Left hindlimb (tissue), 1 donor: ENCODE measurements at regions not wholly inside any gene's neighbourhood (a gene's known extent, or its start where the extent isn't known, plus 50 kb on each side); places are given as distances from the start of the nearest gene placed in this dataset.

Experiments used
- DNase-seq: peaks from one replicate; pipeline ENCODE4 v3.0.0-alpha.2; 2018

- DNase-seq = no peak
Measured at GRCh38 chr3:83302091-83302490, 1540.6 kb upstream of the GBE1 start.

GRCh38 chr3:83317605-83318004, 1556.2 kb upstream of the GBE1 start:
- no peak for DNase-seq

GRCh38 chr3:83320726-83321125, 1559.3 kb upstream of the GBE1 start:
- no peak for DNase-seq

- no peak for DNase-seq
Measured at GRCh38 chr3:83321457-83321856, 1560.0 kb upstream of the GBE1 start.

GRCh38 chr3:83321891-83322290, 1560.4 kb upstream of the GBE1 start:
- no peak for DNase-seq

GRCh38 chr3:83354205-83354604, 1592.8 kb upstream of the GBE1 start:
- no peak for DNase-seq

GRCh38 chr3:83393276-83393675, 1565.5 kb upstream of the CADM2 start:
- no peak for DNase-seq

GRCh38 chr3:83403927-83404326, 1554.9 kb upstream of the CADM2 start:
- no peak for DNase-seq

- DNase-seq = no peak
Measured at GRCh38 chr3:83426300-83426699, 1532.5 kb upstream of the CADM2 start.

- DNase-seq = no peak
Measured at GRCh38 chr3:83434880-83435587, 1523.8 kb upstream of the CADM2 start.

- no peak for DNase-seq
Measured at GRCh38 chr3:83438188-83438587, 1520.6 kb upstream of the CADM2 start.

GRCh38 chr3:83453056-83453455, 1505.7 kb upstream of the CADM2 start:
- DNase-seq = no peak

GRCh38 chr3:83454353-83454752, 1504.4 kb upstream of the CADM2 start:
- DNase-seq = no peak

- DNase-seq = no peak
Measured at GRCh38 chr3:83457551-83457950, 1501.2 kb upstream of the CADM2 start.

GRCh38 chr3:83460052-83460451, 1498.7 kb upstream of the CADM2 start:
- DNase-seq = no peak

GRCh38 chr3:83461411-83461810, 1497.4 kb upstream of the CADM2 start:
- no peak for DNase-seq

- DNase-seq = no peak
Measured at GRCh38 chr3:83477563-83477962, 1481.2 kb upstream of the CADM2 start.

GRCh38 chr3:83482402-83483070, 1476.3 kb upstream of the CADM2 start:
- DNase-seq = no peak

- no peak for DNase-seq
Measured at GRCh38 chr3:83496462-83496861, 1462.3 kb upstream of the CADM2 start.

GRCh38 chr3:83498361-83499016, 1460.3 kb upstream of the CADM2 start:
- no peak for DNase-seq

- no peak for DNase-seq
Measured at GRCh38 chr3:83500422-83500821, 1458.4 kb upstream of the CADM2 start.

- no peak for DNase-seq
Measured at GRCh38 chr3:83500931-83501330, 1457.9 kb upstream of the CADM2 start.

- DNase-seq = no peak
Measured at GRCh38 chr3:83513051-83513450, 1445.7 kb upstream of the CADM2 start.

- DNase-seq = no peak
Measured at GRCh38 chr3:83513677-83514076, 1445.1 kb upstream of the CADM2 start.
